ENCODE measurements at regions not wholly inside any gene's neighbourhood (a gene's known extent, or its start where the extent isn't known, plus 50 kb on each side); places are given as distances from the start of the nearest gene placed in this dataset.

- TF ChIP-seq CTCF (conservative IDR thresholded peaks at IDR 0.05; ENCODE audit: low read depth in 2 of 2) (no peak), ZNF114 (CRISPR knock-in tag; IDR thresholded peaks at IDR 0.05) (no peak)
Measured at GRCh38 chr13:74202129-74202813, 68.1 kb upstream of the KLF12 start.
